IMR-90 (cell line): ENCODE measurements at regions not wholly inside any gene's neighbourhood (a gene's known extent, or its start where the extent isn't known, plus 50 kb on each side); places are given as distances from the start of the nearest gene placed in this dataset.

ENCODE experiments used
- ATAC-seq: fragments of 200-7000 bp; cut with Tn5 transposase; 2 replicates; pipeline ENCODE4 v1.9.1; 2020; ENCODE audit warnings: low read depth, mild to moderate bottlenecking, moderate library complexity
- BruUV-seq: library from RNA; stranded (reverse); fragments of 400-500 nt; replicated peaks from 2 replicates; lab custom pipeline; 2021; lab: Mats Ljungman, UMichigan
- CTCF ChIA-PET: fragments of 300-600 bp; formaldehyde crosslinking; extraction: SDS; loops from one replicate; lab custom pipeline; 2021; ENCODE audit warnings: antibody characterized with exemption; lab: Yijun Ruan, JAX
- POLR2A ChIA-PET: fragments of 300-600 bp; sonication (Branson Sonifier 250); formaldehyde crosslinking; loops from one replicate; lab custom pipeline; 2022; ENCODE audit warnings: antibody characterized with exemption; ENCODE audit not compliant: unreplicated experiment; lab: Charles Lee
- DNase-seq: peaks from one replicate; pipeline ENCODE4 v3.0.0; 2013
- H2AFZ ChIP-seq: replicated peaks from 2 replicates; pipeline ENCODE3; 2013; ENCODE audit warnings: low read length, mild to moderate bottlenecking; ENCODE audit not compliant: poor library complexity
- H2AK5ac ChIP-seq: 2 replicates; pipeline ENCODE4 v1.6.1; 2013; ENCODE audit warnings: low read depth, low read length, inconsistent platforms
- H2AK9ac ChIP-seq: replicated peaks from 2 replicates; pipeline ENCODE3; 2013; ENCODE audit warnings: mild to moderate bottlenecking, low read depth, low read length, moderate library complexity; ENCODE audit not compliant: poor library complexity
- H2BK120ac ChIP-seq: 2 replicates; pipeline ENCODE4 v1.6.1; 2013; ENCODE audit warnings: low read depth, low read length, inconsistent platforms
- H2BK15ac ChIP-seq: 3 replicates; pipeline ENCODE4 v1.6.1; 2013; ENCODE audit warnings: low read depth, low read length, inconsistent platforms
- H2BK20ac ChIP-seq: 2 replicates; pipeline ENCODE4 v1.6.1; 2013; ENCODE audit warnings: low read depth, mild to moderate bottlenecking, inconsistent platforms, low read length, moderate library complexity
- H2BK5ac ChIP-seq: 2 replicates; pipeline ENCODE4 v1.6.1; 2013; ENCODE audit warnings: mild to moderate bottlenecking, low read depth, low read length, inconsistent platforms; ENCODE audit not compliant: poor library complexity, severe bottlenecking
- H3K14ac ChIP-seq: replicated peaks from 2 replicates; pipeline ENCODE4 v1.6.1; 2013; ENCODE audit warnings: low read depth, low read length, inconsistent platforms
- H3K18ac ChIP-seq: 2 replicates; pipeline ENCODE4 v1.6.1; 2013; ENCODE audit warnings: low read depth, low read length, control low read depth
- H3K23ac ChIP-seq: 2 replicates; pipeline ENCODE4 v1.6.1; 2013; ENCODE audit warnings: low read depth, low read length, inconsistent platforms
- H3K27ac ChIP-seq: 2 replicates; pipeline ENCODE4 v1.5.1; 2013; ENCODE audit warnings: mild to moderate bottlenecking, control low read depth, low read length; ENCODE audit not compliant: insufficient read depth
- H3K27me3 ChIP-seq: 2 replicates; pipeline ENCODE4 v1.6.1; 2013; ENCODE audit warnings: low read length; ENCODE audit not compliant: control insufficient read depth, insufficient read depth
- H3K36me3 ChIP-seq: 2 replicates; pipeline ENCODE4 v1.6.1; 2013; ENCODE audit warnings: low read length, mixed read lengths; ENCODE audit not compliant: control insufficient read depth, insufficient read depth
- H3K4ac ChIP-seq: 2 replicates; pipeline ENCODE4 v1.6.1; 2013; ENCODE audit warnings: low read depth, low read length, inconsistent platforms
- H3K4me1 ChIP-seq: 2 replicates; pipeline ENCODE4 v1.6.1; 2013; ENCODE audit warnings: low read length, mixed read lengths; ENCODE audit not compliant: control insufficient read depth, insufficient read depth
- H3K4me2 ChIP-seq: 2 replicates; pipeline ENCODE4 v1.6.1; 2013; ENCODE audit warnings: low read depth, mild to moderate bottlenecking, control low read depth, low read length, moderate library complexity
- H3K4me3 ChIP-seq: 2 replicates; pipeline ENCODE4 v1.5.1; 2013; ENCODE audit warnings: low read depth, mild to moderate bottlenecking, control low read depth, low read length, moderate library complexity; ENCODE audit not compliant: insufficient read depth
- H3K56ac ChIP-seq: 2 replicates; pipeline ENCODE4 v1.6.1; 2013; ENCODE audit warnings: low read length, inconsistent platforms; ENCODE audit not compliant: insufficient read depth; ENCODE audit errors: extremely low read depth
- H3K79me1 ChIP-seq, 2 experiments: 2 replicates each; pipeline ENCODE4 v1.6.1; 2013; ENCODE audit warnings: low read length in 2 of 2, inconsistent platforms in 1 of 2, low read depth in 1 of 2
- H3K9ac ChIP-seq: 2 replicates; pipeline ENCODE4 v1.6.1; 2013; ENCODE audit warnings: low read depth, low read length, control low read depth
- H3K9me1 ChIP-seq: 2 replicates; pipeline ENCODE4 v1.6.1; 2013; ENCODE audit warnings: low read length, inconsistent platforms; ENCODE audit not compliant: insufficient read depth
- H3K9me3 ChIP-seq: 2 replicates; pipeline ENCODE4 v1.6.1; 2013; ENCODE audit warnings: low read length; ENCODE audit not compliant: control insufficient read depth, insufficient read depth
- H4K20me1 ChIP-seq: 2 replicates; pipeline ENCODE4 v1.6.1; 2013; ENCODE audit warnings: low read length, inconsistent platforms; ENCODE audit not compliant: insufficient read depth
- H4K5ac ChIP-seq: 2 replicates; pipeline ENCODE4 v1.6.1; 2013; ENCODE audit warnings: mild to moderate bottlenecking, low read depth, low read length, control low read depth
- H4K8ac ChIP-seq, 2 experiments: 2 replicates each; pipeline ENCODE4 v1.6.1; 2013; ENCODE audit warnings: low read depth in 2 of 2, low read length in 2 of 2, control low read depth in 1 of 2, inconsistent platforms in 1 of 2
- H4K91ac ChIP-seq: 2 replicates; pipeline ENCODE4 v1.6.1; 2013; ENCODE audit warnings: low read depth, low read length, inconsistent platforms; ENCODE audit not compliant: insufficient read depth
- BHLHE40 ChIP-seq: fragments of 150-350 bp; IDR thresholded peaks from 2 replicates; pipeline ENCODE4 v1.6.1; 2016; ENCODE audit warnings: mild to moderate bottlenecking, low read depth, low read length
- CEBPB ChIP-seq: IDR thresholded peaks from 2 replicates; pipeline ENCODE4 v1.6.1; 2012; ENCODE audit warnings: low read depth, low read length, improper control_type of control experiment
- CHD1 ChIP-seq: IDR thresholded peaks from 2 replicates; pipeline ENCODE4 v1.6.1; 2012; ENCODE audit warnings: low read depth, low read length, improper control_type of control experiment
- ELK1 ChIP-seq: fragments of 150-350 bp; IDR thresholded peaks from 2 replicates; pipeline ENCODE4 v1.6.1; 2016; ENCODE audit warnings: low read depth, mild to moderate bottlenecking, low read length, moderate library complexity, borderline replicate concordance
- FOS ChIP-seq: fragments of 150-350 bp; IDR thresholded peaks from 2 replicates; pipeline ENCODE4 v1.6.1; 2016; ENCODE audit warnings: low read depth, low read length
- MAFK ChIP-seq: IDR thresholded peaks from 2 replicates; pipeline ENCODE4 v1.6.1; 2012; ENCODE audit warnings: low read depth, low read length, improper control_type of control experiment
- MAZ ChIP-seq: IDR thresholded peaks from 2 replicates; pipeline ENCODE4 v1.6.1; 2012; ENCODE audit warnings: low read depth, mild to moderate bottlenecking, low read length, improper control_type of control experiment, moderate library complexity, borderline replicate concordance
- MXI1 ChIP-seq: IDR thresholded peaks from 2 replicates; pipeline ENCODE4 v1.6.1; 2012; ENCODE audit warnings: low read depth, mild to moderate bottlenecking, low read length, moderate library complexity, borderline replicate concordance
- NFE2L2 ChIP-seq: fragments of 150-350 bp; IDR thresholded peaks from 2 replicates; pipeline ENCODE4 v1.6.1; 2016; ENCODE audit warnings: low read depth, mild to moderate bottlenecking, low read length
- POLR2A ChIP-seq: IDR thresholded peaks from 2 replicates; pipeline ENCODE4 v1.6.1; 2012; ENCODE audit warnings: mild to moderate bottlenecking, low read depth, low read length
- RAD21 ChIP-seq: IDR thresholded peaks from 2 replicates; pipeline ENCODE4 v1.6.1; 2012; ENCODE audit warnings: low read length, improper control_type of control experiment
- RCOR1 ChIP-seq: IDR thresholded peaks from 2 replicates; pipeline ENCODE4 v1.6.1; 2012; ENCODE audit warnings: mild to moderate bottlenecking, low read length, improper control_type of control experiment; ENCODE audit not compliant: insufficient replicate concordance
- RFX5 ChIP-seq: IDR thresholded peaks from 2 replicates; pipeline ENCODE4 v1.8.0; 2012; ENCODE audit warnings: low read depth, mild to moderate bottlenecking, low read length, moderate library complexity
- SMC3 ChIP-seq: fragments of 150-350 bp; IDR thresholded peaks from 2 replicates; pipeline ENCODE4 v1.6.1; 2016; ENCODE audit warnings: low read depth, mild to moderate bottlenecking, antibody characterized with exemption, low read length, moderate library complexity
- WGBS, 2 experiments: methylation state at CpG; one replicate each; pipeline versions ENCODE4 v1.1.5 to v1.1.7; 2013; ENCODE audit warnings: missing lambda C conversion rate in 2 of 2; ENCODE audit not compliant: insufficient read length in 1 of 2; ENCODE audit errors: extremely low coverage in 2 of 2; 5-methylcytosine and 5-hydroxymethylcytosine counted together
- dilution Hi-C: fragments of 300-500 bp; cut with HindIII; formaldehyde crosslinking; loops from one replicate; pipeline ENCODE4 v1.14.3; 2018; ENCODE audit warnings: low sequenced_read_pairs; ENCODE audit not compliant: unreplicated experiment
- in situ Hi-C: fragments of 300-500 bp; cut with MboI; formaldehyde crosslinking; loops from 3 replicates; pipeline ENCODE4 v1.14.3; 2019; ENCODE audit warnings: low sequenced_read_pairs, inconsistent platforms, mixed read lengths
- intact Hi-C: fragments of 100-400 bp; cut with micrococcal nuclease; formaldehyde crosslinking; loops from 2 replicates; pipeline ENCODE4 v1.10.0; 2022
- TF ChIP-seq, protein P1 (sequence below): fragments of 150-350 bp; IDR thresholded peaks from 2 replicates; pipeline ENCODE4 v1.6.1; 2017; ENCODE audit warnings: mild to moderate bottlenecking, antibody characterized with exemption, low read length, low read depth
- TF ChIP-seq, protein P2 (sequence below): conservative IDR thresholded peaks from 2 replicates; pipeline ENCODE4 v1.5.1; 2012; ENCODE audit warnings: mild to moderate bottlenecking, low read depth, low read length, improper control_type of control experiment

GRCh38 chr6:28011722-28012121 lies 54.7 kb downstream of the OR2B6 start:
- Histone ChIP-seq H3K4me1 (no peaks in the 10 kb centered on the region), H3K14ac (no peak overlapping the region), H3K9me3 (no peaks in the 10 kb centered on the region), H3K9me1 (no peaks in the 10 kb centered on the region), H3K4me2 (no peak overlapping the region), H3K79me1 (no peaks in the 10 kb centered on the region), H4K20me1 (no peaks in the 10 kb centered on the region), H2BK20ac (no peak overlapping the region), H3K56ac (no peak overlapping the region), H3K4me3 (no peak overlapping the region), H2BK5ac (no peak overlapping the region), H2BK120ac (no peak overlapping the region), H3K36me3 (no peaks in the 10 kb centered on the region), H2BK15ac (no peak overlapping the region), H4K8ac (no peak overlapping the region), H2AK9ac (no peak overlapping the region), H3K9ac (no peak overlapping the region), H2AFZ (no peak overlapping the region), H3K27ac (no peak overlapping the region), H3K27me3 (no peaks in the 10 kb centered on the region), H4K91ac (no peak overlapping the region), H3K18ac (no peak overlapping the region), H3K4ac (no peak overlapping the region), H2AK5ac (no peak overlapping the region), H3K23ac (no peak overlapping the region), H4K5ac (no peak overlapping the region)
- ATAC-seq = no peak
- no TSS peak for BruUV-seq
- POLR2A ChIA-PET = no interaction called here
- CTCF ChIA-PET = no interaction called here
- TF ChIP-seq RFX5 (no peak), CHD1 (no peak), RCOR1 (no peak), FOS (no peak), NFE2L2 (no peak), MAZ (no peak), SMC3 (no peak), ELK1 (no peak), MAFK (no peak), MXI1 (no peak), RAD21 (no peak), BHLHE40 (no peak), POLR2A (no peak), CEBPB (no peak)
- TF ChIP-seq, protein P1, sequence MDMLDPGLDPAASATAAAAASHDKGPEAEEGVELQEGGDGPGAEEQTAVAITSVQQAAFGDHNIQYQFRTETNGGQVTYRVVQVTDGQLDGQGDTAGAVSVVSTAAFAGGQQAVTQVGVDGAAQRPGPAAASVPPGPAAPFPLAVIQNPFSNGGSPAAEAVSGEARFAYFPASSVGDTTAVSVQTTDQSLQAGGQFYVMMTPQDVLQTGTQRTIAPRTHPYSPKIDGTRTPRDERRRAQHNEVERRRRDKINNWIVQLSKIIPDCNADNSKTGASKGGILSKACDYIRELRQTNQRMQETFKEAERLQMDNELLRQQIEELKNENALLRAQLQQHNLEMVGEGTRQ = no peak
- TF ChIP-seq, protein P2, sequence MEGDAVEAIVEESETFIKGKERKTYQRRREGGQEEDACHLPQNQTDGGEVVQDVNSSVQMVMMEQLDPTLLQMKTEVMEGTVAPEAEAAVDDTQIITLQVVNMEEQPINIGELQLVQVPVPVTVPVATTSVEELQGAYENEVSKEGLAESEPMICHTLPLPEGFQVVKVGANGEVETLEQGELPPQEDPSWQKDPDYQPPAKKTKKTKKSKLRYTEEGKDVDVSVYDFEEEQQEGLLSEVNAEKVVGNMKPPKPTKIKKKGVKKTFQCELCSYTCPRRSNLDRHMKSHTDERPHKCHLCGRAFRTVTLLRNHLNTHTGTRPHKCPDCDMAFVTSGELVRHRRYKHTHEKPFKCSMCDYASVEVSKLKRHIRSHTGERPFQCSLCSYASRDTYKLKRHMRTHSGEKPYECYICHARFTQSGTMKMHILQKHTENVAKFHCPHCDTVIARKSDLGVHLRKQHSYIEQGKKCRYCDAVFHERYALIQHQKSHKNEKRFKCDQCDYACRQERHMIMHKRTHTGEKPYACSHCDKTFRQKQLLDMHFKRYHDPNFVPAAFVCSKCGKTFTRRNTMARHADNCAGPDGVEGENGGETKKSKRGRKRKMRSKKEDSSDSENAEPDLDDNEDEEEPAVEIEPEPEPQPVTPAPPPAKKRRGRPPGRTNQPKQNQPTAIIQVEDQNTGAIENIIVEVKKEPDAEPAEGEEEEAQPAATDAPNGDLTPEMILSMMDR = no peak
- intact Hi-C loops (no loop called here), in situ Hi-C loops (no loop called here), dilution Hi-C loops (no loop called here)
- 31% methylated on average over 6 of the region's 8 CpGs; no CpG with 5 or more reads in 1 of the 2 experiments for WGBS, 2 experiments
- no peak for DNase-seq
